ENCODE measurements at regions not wholly inside any gene's neighbourhood (a gene's known extent, or its start where the extent isn't known, plus 50 kb on each side); places are given as distances from the start of the nearest gene placed in this dataset.

DNA sequence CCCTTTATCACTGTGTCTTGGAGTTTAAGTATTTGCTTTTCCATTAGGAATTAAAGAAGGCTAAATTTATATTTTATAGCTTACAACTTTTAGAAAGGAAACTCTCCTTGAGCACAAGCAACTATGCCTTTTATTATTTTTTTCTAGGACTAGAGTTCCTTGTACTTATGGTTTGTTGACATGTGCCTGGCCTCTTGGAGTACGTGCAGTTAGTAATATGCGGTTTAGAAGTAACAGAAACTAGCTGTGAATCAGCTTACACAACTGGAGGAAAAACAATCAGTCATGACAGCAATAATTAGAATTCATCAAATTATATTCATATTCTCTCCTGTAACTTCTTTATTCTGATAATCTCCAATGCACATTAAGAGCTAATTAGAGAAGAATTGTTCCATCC is 428.7 kb downstream of the AEBP2 start:
- DNase-seq (ENCODE audit: low read depth): no peak

- no peak for DNase-seq (ENCODE audit: low read depth)
Measured at GRCh38 chr12:19869413-19869812, 430.1 kb downstream of the AEBP2 start.

DNA sequence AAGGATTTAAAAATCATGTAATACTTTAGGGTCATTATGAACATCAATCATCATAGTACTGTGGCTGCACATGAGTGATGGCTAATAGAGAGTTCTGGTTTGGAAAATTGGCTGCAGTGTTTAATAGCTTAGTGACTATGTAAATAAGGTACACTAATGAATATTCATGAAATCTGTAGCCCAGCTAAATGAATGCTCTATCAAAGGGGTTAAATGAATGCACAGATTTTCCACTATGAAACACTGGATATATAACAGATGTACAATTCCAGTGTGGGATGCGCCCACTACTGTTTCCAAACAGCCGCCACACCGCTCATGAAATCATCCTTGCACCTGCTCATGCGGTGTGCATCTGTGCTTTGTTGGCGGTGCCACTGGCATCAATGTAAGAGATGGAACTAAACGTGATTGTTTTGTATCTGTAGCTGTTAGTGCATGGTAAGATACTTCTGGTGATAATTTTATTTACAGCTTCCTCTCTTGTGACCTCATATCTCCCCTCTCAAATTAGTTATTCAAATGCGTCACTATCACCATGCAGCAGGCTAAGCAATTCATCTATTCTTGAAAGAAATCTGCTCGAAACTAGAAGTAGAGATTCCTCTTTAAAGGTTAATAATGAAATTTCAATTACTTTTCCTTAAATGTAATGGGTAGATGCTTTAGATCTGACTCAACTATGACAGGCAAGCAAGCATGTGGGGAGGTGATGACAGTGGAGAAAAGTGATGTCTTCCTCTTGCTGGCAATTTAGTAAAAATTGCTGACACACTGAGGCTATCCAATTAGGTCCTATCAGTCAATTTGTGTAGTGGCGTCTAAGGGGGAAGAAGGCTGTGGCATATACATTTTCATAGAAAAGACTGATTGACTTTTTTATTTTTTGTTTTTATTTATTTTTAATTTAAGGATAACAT is 433.6 kb downstream of the AEBP2 start:
- DNase-seq (ENCODE audit: low read depth): no peak

- no peak for DNase-seq (ENCODE audit: low read depth)
Measured at GRCh38 chr12:19880076-19880475, 440.8 kb downstream of the AEBP2 start.

DNA sequence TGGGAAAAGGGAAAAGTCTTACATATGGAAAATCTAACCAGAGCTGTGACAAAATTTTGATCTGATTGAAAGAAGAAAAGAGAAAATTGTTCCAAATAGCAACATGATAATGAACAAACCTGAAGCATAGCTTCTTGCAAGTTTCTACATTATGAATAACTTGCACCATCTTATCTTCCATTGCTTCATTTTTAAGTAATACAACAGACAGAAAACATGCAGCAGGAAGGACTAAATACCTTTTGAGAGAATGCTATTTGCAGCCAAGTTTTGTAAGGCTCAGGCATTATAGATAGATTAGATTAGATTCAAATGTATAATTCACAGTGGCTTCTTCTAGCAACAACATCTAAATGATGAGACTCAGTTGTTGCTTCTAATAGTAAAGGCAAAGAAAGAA is 441.4 kb downstream of the AEBP2 start:
- DNase-seq (ENCODE audit: low read depth): no peak

DNA sequence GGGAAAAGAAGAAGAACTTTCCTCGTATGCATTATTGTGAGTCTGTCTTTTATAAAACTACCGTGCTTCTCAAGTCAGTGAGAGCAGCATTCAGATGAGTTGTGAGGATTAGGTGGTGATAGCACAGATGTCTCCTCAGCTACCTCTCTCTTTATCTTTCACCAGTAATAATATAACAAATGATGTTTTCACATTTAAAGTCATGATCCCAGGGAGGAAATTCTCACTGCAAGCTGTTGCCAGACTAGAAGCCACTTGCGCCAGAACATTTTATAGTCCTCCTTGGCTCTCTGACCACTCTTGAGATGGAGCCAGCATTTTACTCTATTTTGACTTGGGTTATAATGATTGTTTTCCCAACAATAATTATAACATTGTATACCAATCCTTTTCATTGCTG is 443.1 kb downstream of the AEBP2 start:
- DNase-seq (ENCODE audit: low read depth): no peak

DNA sequence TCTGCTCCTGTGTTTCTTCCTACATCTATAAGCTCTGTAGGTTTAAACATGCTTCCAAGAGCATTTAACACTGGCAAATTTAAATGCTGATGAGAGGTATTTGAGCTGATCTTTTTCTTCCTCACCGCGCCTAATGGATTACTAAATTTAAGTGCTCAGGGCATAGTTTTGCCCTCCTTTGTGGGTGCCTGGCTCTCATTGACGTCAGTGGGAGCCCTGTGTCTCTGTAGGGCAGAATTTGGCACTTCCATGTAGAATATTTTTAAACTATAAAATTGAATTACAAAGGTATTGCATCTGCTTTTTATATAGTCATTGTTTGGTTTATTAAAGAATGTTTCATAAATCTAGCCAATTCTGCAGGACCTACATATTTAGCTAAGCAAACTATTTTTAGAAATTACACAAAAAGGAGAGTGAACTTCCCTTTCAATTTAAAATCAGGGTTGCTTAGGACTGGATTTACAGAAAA is 444.8 kb downstream of the AEBP2 start:
- DNase-seq (ENCODE audit: low read depth): no peak

DNA sequence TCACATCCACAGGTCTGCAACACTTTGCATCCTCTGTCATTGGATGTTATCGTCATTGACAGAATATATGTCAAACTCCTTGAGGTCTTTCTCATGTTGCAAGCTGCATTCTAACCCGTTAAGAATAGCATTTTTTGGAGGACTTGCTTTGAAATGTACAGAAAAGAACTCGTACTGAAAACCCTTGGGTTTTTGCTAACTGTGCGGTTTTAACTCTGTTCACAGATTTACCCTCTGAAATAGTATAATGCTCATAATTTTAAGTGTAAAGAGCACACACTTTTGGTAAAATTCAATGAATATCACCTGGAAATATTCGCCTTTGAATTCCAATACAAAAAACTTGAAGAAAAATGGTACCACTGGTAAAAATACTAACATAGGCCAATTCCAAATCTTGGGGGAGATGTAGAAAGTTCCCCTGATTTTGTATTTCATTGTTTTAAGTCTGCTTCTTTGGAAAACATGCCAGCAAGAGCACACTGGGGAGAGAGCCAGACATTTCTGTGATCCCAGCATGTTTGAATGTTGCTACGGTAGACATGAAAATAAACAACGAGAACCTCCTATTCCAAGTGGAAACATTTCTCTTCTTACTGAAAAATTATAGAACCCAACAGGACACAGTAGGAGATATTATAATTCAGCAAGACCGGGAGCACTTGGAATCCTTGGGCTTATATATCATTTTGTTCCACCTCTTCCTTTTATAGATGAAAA is 446.0 kb downstream of the AEBP2 start:
- no peak for DNase-seq (ENCODE audit: low read depth)

GRCh38 chr12:19886065-19886464 is 446.8 kb downstream of the AEBP2 start:
- DNase-seq (ENCODE audit: low read depth): no peak

- no peak for DNase-seq (ENCODE audit: low read depth)
Measured at GRCh38 chr12:19886639-19887064, 447.4 kb downstream of the AEBP2 start.

DNA sequence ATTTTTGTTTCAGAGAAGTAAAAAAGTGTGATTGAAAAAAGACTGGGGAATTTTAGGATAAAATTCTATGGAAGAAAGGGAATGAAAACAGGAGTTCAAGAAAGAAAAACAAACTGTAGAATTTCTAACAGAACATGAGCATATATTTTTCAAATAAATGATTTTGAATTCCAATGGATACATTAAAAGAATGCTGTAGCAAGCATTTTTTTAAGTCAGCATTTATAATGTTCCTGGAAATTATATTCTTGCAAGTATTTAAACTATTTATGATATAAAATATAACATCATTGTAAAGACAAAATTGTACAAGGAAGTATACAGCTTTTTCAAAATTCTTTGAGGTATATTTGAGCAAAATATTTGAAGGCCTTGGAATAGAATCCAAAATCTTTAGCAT is 450.7 kb downstream of the AEBP2 start:
- no peak for DNase-seq (ENCODE audit: low read depth)

DNA sequence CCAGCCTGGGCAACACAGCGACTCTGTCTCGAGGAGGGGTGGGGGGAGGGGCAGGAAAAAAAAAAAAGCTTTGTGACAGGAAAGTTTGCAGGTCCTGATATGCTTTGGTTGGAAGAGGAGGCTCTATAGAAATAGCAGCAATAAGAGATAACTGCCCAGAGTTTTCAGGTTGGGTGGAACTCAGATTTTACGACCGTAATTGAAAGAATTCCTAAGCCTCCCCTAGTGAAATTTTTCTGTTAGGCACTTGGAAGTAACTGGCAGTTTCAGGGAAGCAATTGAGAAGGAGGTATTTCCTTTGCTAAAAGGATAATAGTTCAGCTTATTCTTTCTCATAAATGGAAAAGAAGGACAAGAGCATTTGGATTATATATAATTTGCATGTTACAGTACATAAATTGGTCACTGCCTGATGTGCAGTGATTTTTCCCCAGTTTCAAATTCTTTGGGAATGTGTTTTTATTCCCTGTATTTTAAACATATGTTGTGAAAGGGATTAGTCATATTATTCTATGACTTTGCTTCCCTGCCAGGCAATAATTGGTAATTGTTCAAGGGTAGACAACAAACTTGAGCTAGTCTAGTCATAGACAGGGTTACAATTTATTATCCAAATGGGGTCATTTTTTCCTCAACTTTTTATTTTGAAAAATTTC is 452.8 kb downstream of the AEBP2 start:
- DNase-seq (ENCODE audit: low read depth): no peak

DNA sequence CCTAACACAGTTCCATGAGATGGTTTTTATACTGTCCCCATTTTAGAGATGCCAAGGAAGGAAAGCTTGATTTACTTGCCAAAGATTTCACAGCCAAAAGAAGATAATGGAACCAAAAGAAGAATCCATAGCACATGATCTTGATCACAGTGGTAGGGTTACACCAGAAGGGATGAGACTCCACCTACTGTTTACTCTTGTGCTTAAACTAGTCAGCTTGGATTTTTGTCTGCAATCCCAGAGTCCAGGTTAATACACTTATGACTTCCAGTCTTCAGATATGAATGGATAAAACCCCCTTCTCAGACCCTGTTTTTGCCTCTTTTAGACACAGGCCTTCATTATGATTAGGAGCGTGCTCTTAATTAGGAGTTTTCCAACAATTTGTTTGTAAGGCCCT is 454.2 kb downstream of the AEBP2 start:
- no peak for DNase-seq (ENCODE audit: low read depth)

DNA sequence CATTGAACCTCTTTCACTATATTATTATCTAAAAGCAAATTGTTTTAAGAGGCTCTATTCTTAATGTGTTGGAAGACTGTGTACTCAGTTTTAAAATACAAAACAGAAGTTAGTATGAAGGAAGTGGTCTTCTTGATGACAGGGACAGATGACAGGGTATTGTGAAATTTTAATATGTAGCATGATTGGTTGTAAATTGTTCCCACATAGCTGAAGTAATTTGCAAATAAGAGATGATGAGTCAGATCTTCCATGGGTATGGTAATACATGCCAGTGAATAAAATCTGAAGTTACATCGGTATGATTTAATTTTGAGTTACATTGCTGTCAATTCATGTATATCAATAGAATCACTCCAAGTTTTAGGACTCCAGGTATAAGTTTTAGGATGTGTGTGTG is 454.8 kb downstream of the AEBP2 start:
- no peak for DNase-seq (ENCODE audit: low read depth)

GRCh38 chr12:19894803-19895202 is 455.5 kb downstream of the AEBP2 start:
- no peak for DNase-seq (ENCODE audit: low read depth)

DNA sequence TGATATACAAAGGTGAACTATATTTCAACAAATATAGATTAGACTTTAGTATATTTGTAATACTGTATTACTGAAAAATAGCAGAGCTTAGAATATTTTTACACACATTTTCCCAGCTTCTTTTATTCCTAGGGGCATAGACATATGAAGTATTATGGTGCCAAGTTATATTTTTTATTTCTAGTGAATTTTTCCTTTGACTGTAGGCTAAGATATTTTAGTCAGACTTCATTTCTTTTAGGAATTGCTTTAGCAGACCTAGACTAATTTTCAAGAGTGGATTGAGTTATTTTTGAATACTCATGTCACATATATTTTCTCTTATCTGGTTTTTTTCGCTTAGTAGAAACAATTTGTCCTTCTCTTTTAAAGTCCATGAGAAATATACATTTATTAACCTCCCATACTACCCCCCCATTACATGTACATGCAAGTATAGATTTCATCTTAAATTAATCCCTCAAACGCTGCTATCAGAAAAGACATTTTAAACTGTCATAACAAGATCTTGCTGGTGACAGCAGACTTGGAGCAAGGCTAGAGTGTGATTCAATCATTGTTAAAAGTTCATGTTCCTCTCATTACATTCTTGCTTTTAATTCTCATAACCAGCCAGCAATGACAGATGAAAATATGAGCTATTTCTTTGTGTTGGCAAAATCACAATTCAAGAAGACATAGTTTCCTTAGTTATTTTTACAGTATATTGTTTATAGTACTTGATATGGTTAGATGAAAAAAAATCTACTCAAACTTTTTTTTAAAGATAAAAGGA is 456.1 kb downstream of the AEBP2 start:
- DNase-seq (ENCODE audit: low read depth): no peak

DNA sequence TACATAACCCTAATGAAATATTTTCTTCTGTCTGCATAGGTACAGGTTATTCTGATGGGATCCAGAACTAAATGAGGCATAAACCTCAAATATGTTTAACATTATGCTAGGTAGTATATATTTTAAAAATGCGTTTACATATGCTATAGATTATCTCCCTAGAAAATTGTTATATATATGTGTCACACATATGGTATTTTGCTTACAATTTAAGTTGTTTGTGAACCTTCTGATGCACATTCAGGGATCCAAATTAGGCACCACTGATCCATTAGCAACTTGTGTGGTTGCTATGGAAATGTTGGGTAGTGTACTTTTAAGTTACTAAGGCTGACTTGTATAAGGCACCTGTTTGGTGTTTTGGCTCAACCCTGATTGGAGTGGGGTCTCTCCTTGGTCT is 456.7 kb downstream of the AEBP2 start:
- DNase-seq (ENCODE audit: low read depth): no peak

DNA sequence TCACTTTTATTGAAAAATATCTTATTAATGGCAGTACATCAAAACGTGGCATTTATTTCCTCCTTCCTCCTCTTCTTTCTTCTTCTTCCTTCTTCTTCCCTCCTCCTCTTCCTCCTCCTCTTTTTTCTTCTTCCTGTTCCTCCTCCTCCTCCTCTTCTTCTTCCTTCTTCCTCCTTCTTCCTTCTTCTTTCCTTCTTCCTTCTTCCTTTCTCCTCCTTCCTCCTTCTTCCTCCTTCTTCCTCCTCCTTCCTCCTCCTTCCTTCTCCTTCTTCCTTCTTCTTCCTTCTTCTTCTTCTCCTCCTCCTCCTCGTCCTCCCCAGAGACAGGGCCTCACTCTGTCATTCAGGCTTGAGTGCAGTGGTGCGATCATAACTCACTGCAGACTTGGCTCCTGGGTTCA is 457.2 kb downstream of the AEBP2 start:
- no peak for DNase-seq (ENCODE audit: low read depth)

DNA sequence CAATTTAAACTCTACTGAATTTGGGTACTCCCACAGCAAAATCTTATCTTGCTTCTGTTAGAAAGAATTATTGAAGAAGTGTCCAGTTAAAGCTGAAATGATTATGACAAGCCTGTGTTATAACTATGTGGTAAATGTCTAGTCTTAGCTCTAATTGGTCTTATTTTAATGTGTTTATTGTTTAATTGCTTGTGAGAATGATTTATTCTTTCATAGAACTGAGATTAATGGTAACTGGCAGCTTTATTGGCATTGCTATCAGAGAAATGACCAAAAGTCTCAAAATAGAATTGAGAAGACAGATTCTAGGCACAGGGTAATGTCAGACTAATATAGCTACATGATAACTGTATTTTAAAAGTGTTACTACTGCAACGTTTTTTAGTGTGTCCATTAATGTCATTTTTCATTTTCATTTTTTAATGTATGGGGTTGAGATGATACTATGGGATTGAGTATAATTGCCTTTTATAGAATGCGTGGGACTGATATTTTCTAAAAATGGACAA is 458.7 kb downstream of the AEBP2 start:
- DNase-seq (ENCODE audit: low read depth): no peak

DNA sequence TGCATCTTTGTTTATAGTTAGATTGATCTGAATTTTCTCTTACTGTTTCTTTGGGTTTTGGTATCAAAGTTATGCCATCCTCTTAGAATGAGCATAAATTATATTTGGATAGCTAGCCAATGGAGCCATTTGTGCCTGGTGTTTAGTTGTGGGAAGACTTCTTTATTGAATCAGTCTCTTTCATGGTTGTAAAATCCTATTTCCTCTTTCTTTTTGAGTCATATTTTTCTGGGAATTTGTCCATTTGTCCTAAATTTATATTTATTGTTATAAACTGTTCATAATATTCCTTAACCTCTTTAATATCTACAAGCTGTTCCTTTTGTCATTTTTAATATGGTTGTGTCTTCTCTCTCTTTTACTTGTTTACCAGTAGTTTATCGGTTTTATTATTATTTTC is 462.5 kb downstream of the AEBP2 start:
- no peak for DNase-seq (ENCODE audit: low read depth)

- DNase-seq (ENCODE audit: low read depth): no peak
Measured at GRCh38 chr12:19904819-19905218, 463.5 kb upstream of the PDE3A start.

DNA sequence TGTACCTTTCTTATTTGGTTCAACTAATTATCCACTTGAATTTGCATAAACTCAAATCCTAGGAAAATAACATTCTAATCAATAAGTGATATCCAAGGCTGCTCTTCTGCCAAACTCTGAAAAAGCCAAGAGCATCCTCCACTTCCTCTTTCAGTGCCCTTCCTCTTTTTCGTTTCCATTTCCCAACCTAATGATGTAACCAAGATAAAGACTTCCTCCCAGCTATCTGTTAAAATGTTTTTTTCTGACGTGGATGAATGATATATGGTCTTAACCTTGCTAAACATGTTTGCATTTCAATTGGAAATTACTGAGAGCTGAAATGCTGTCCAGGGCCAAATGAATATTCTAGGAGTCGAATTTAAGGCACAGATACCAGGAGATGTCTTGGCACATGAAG is 459.5 kb upstream of the PDE3A start:
- no peak for DNase-seq (ENCODE audit: low read depth)

All from GM04504 (cell line).